H9 (cell line): ENCODE measurements at regions not wholly inside any gene's neighbourhood (a gene's known extent, or its start where the extent isn't known, plus 50 kb on each side); places are given as distances from the start of the nearest gene placed in this dataset.

Experiments
- DNase-seq: peaks from one replicate; pipeline ENCODE4 v3.0.0-alpha.2; 2017
- H2AFZ ChIP-seq: one replicate; pipeline ENCODE4 v1.6.1; 2013; ENCODE audit warnings: mild to moderate bottlenecking, low read length, control low read depth, moderate library complexity
- H2AK5ac ChIP-seq: 2 replicates; pipeline ENCODE4 v1.6.1; 2013; ENCODE audit warnings: low read length, control low read depth, mixed read lengths; ENCODE audit not compliant: insufficient read length
- H2BK120ac ChIP-seq: one replicate; pipeline ENCODE4 v1.6.1; 2013; ENCODE audit warnings: low read depth, mild to moderate bottlenecking, low read length, control low read depth, inconsistent platforms; ENCODE audit not compliant: poor library complexity, severe bottlenecking
- H2BK12ac ChIP-seq: 2 replicates; pipeline ENCODE4 v1.6.1; 2013; ENCODE audit warnings: low read length, control low read depth, mixed read lengths, low read depth; ENCODE audit not compliant: insufficient read length
- H2BK15ac ChIP-seq: 2 replicates; pipeline ENCODE4 v1.6.1; 2013; ENCODE audit warnings: low read depth, low read length, control low read depth
- H2BK20ac ChIP-seq: one replicate; pipeline ENCODE4 v1.6.1; 2013; ENCODE audit warnings: low read depth, mild to moderate bottlenecking, low read length, control low read depth, inconsistent platforms; ENCODE audit not compliant: poor library complexity, severe bottlenecking
- H2BK5ac ChIP-seq: 2 replicates; pipeline ENCODE4 v1.6.1; 2013; ENCODE audit warnings: low read length, control low read depth, mixed read lengths; ENCODE audit not compliant: insufficient read length
- H3K14ac ChIP-seq: 2 replicates; pipeline ENCODE4 v1.6.1; 2013; ENCODE audit warnings: low read length, control low read depth; ENCODE audit not compliant: insufficient read depth
- H3K18ac ChIP-seq: 2 replicates; pipeline ENCODE4 v1.6.1; 2013; ENCODE audit warnings: low read depth, mild to moderate bottlenecking, mixed read lengths, low read length, control low read depth; ENCODE audit not compliant: insufficient read length
- H3K23ac ChIP-seq: 2 replicates; pipeline ENCODE4 v1.6.1; 2013; ENCODE audit warnings: low read length, control low read depth, mixed read lengths, low read depth; ENCODE audit not compliant: insufficient read length
- H3K23me2 ChIP-seq: 2 replicates; pipeline ENCODE4 v1.6.1; 2013; ENCODE audit warnings: low read depth, mild to moderate bottlenecking, mixed read lengths, low read length, control low read depth; ENCODE audit not compliant: insufficient read length, poor library complexity, severe bottlenecking
- H3K27ac ChIP-seq: 2 replicates; pipeline ENCODE4 v1.5.1; 2013; ENCODE audit warnings: low read length, control low read depth, mixed read lengths, low read depth; ENCODE audit not compliant: insufficient read length
- H3K27me3 ChIP-seq: 2 replicates; pipeline ENCODE4 v1.6.1; 2013; ENCODE audit warnings: low read length, control low read depth, inconsistent platforms; ENCODE audit not compliant: insufficient read depth
- H3K4ac ChIP-seq: 2 replicates; pipeline ENCODE4 v1.6.1; 2013; ENCODE audit warnings: low read depth, mild to moderate bottlenecking, control low read depth, inconsistent platforms, low read length, moderate library complexity
- H3K4me1 ChIP-seq: 2 replicates; pipeline ENCODE4 v1.6.1; 2013; ENCODE audit warnings: low read length, control low read depth, inconsistent platforms; ENCODE audit not compliant: insufficient read depth
- H3K4me2 ChIP-seq: 2 replicates; pipeline ENCODE4 v1.6.1; 2013; ENCODE audit warnings: low read length, control low read depth, mixed read lengths; ENCODE audit not compliant: insufficient read length, insufficient read depth
- H3K56ac ChIP-seq: 2 replicates; pipeline ENCODE4 v1.6.1; 2013; ENCODE audit warnings: low read depth, mild to moderate bottlenecking, mixed read lengths, low read length, control low read depth; ENCODE audit not compliant: insufficient read length
- H3K79me1 ChIP-seq: 2 replicates; pipeline ENCODE4 v1.6.1; 2013; ENCODE audit warnings: low read depth, mild to moderate bottlenecking, moderate library complexity, low read length, control low read depth, inconsistent platforms; ENCODE audit not compliant: insufficient read depth, poor library complexity, severe bottlenecking
- H3K79me2 ChIP-seq: 2 replicates; pipeline ENCODE4 v1.6.1; 2013; ENCODE audit warnings: low read length, control low read depth, inconsistent platforms; ENCODE audit not compliant: insufficient read depth
- H3K9ac ChIP-seq: 2 replicates; pipeline ENCODE4 v1.6.1; 2013; ENCODE audit warnings: low read length, control low read depth, mixed read lengths; ENCODE audit not compliant: insufficient read length; ENCODE audit errors: extremely low read depth
- H3K9me3 ChIP-seq: one replicate; pipeline ENCODE4 v1.6.1; 2013; ENCODE audit warnings: low read depth, low read length, inconsistent platforms; ENCODE audit not compliant: control insufficient read depth
- H3T11ph ChIP-seq: one replicate; pipeline ENCODE4 v1.6.1; 2013; ENCODE audit warnings: mild to moderate bottlenecking, low read length, control low read depth, inconsistent platforms
- H4K20me1 ChIP-seq: one replicate; pipeline ENCODE4 v1.6.1; 2013; ENCODE audit not compliant: control insufficient read depth, insufficient read length, insufficient read depth
- H4K5ac ChIP-seq: 2 replicates; pipeline ENCODE4 v1.6.1; 2013; ENCODE audit warnings: low read depth, mild to moderate bottlenecking, mixed read lengths, low read length, control low read depth; ENCODE audit not compliant: insufficient read length
- H4K8ac ChIP-seq: replicated peaks from 2 replicates; pipeline ENCODE4 v1.6.1; 2013; ENCODE audit warnings: low read length, control low read depth, mixed read lengths, low read depth; ENCODE audit not compliant: insufficient read length
- H4K91ac ChIP-seq: 2 replicates; pipeline ENCODE4 v1.6.1; 2013; ENCODE audit warnings: low read depth, mild to moderate bottlenecking, moderate library complexity, mixed read lengths, low read length, control low read depth; ENCODE audit not compliant: insufficient read length
- H3K27ac Mint-ChIP-seq, 3 experiments: 2 replicates in 2 of 3; 3 replicates in 1 of 3; pipeline ENCODE4 v1.8.0; 2020 to 2021; ENCODE audit warnings: mixed read lengths in 3 of 3, mild to moderate bottlenecking in 1 of 3, moderate library complexity in 1 of 3
- H3K27me3 Mint-ChIP-seq: 2 replicates; pipeline ENCODE4 v1.8.0; 2021; ENCODE audit warnings: low read depth, mild to moderate bottlenecking, moderate library complexity, mixed read lengths
- H3K36me3 Mint-ChIP-seq, 3 experiments: 2 replicates in 2 of 3; 3 replicates in 1 of 3; pipeline ENCODE4 v1.8.0; 2020 to 2021; ENCODE audit warnings: low read depth in 3 of 3, mixed read lengths in 3 of 3; ENCODE audit not compliant: insufficient read depth in 1 of 3
- H3K4me1 Mint-ChIP-seq, 2 experiments: 2 replicates each; pipeline ENCODE4 v1.8.0; 2020; ENCODE audit warnings: mixed read lengths in 2 of 2
- H3K4me3 Mint-ChIP-seq, 2 experiments: 2 replicates in 1 of 2; 3 replicates in 1 of 2; pipeline ENCODE4 v1.8.0; 2020 to 2021; ENCODE audit warnings: mild to moderate bottlenecking in 2 of 2, mixed read lengths in 2 of 2, moderate library complexity in 1 of 2
- H3K9me3 Mint-ChIP-seq, 2 experiments: 2 replicates in 1 of 2; 3 replicates in 1 of 2; pipeline ENCODE4 v1.8.0; 2020; ENCODE audit warnings: mild to moderate bottlenecking in 2 of 2, mixed read lengths in 2 of 2, moderate library complexity in 1 of 2
- WGBS: extraction: QIAGEN DNeasy Blood & Tissue Kit; methylation state at CpG from one replicate; pipeline ENCODE4 v1.1.7; 2013; ENCODE audit warnings: missing lambda C conversion rate, low lambda C conversion rate, mixed read lengths; ENCODE audit not compliant: insufficient read length; ENCODE audit errors: extremely low coverage; 5-methylcytosine and 5-hydroxymethylcytosine counted together
- TF ChIP-seq, protein P1 (sequence below): fragments of 200-600 bp; sonication (generic); conservative IDR thresholded peaks from 3 replicates; pipeline ENCODE4 v1.8.0; 2021; ENCODE audit warnings: antibody characterized with exemption, mild to moderate bottlenecking

DNA sequence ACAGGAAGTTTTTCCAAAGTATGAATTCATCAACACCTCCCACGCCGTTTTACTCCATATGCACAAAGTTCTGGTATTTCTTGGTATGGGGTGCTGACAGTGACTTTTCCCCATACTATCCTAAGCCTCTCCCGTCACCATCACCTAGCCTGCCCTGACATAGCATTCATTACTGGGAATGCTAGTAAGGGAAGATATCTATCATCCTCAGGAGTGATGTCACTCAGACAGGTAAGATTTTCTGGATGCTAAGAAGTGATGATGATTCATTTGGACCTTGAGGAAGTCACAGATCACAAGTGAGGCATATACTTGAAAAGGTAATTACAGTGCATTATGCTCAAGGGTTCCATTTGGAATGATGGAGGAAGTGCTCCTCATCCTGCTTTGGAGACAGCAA lies 355.1 kb upstream of the STAC start:
- Histone ChIP-seq H3K23me2 (no peaks in the 10 kb centered on the region), H3K18ac (no peak overlapping the region), H2BK5ac (no peak overlapping the region), H2AK5ac (no peak overlapping the region), H2AFZ (no peak overlapping the region), H2BK120ac (no peak overlapping the region), H3K4ac (no peak overlapping the region), H3K4me1 (no peaks in the 10 kb centered on the region), H4K5ac (no peak overlapping the region), H3K9ac (no peak overlapping the region), H4K8ac (no peak overlapping the region), H3K23ac (no peak overlapping the region), H2BK15ac (no peak overlapping the region), H4K91ac (no peak overlapping the region), H3K9me3 (no peaks in the 10 kb centered on the region), H3K79me1 (no peaks in the 10 kb centered on the region), H3K14ac (no peak overlapping the region), H3K27ac (no peak overlapping the region), H2BK12ac (no peak overlapping the region), H3K27me3 (no peaks in the 10 kb centered on the region), H3T11ph (no peak overlapping the region), H3K79me2 (no peaks in the 10 kb centered on the region), H3K4me2 (no peak overlapping the region), H4K20me1 (no peaks in the 10 kb centered on the region), H3K56ac (no peak overlapping the region), H2BK20ac (no peak overlapping the region)
- WGBS: no CpG with 5 or more reads among the region's 3 CpGs
- no peaks in the 10 kb centered on the region; the same call in 1 of the 2 replicates for H3K27me3 Mint-ChIP-seq
- no peaks in the 10 kb centered on the region for H3K4me1 Mint-ChIP-seq
- DNase-seq: no peak
- TF ChIP-seq, protein P1, sequence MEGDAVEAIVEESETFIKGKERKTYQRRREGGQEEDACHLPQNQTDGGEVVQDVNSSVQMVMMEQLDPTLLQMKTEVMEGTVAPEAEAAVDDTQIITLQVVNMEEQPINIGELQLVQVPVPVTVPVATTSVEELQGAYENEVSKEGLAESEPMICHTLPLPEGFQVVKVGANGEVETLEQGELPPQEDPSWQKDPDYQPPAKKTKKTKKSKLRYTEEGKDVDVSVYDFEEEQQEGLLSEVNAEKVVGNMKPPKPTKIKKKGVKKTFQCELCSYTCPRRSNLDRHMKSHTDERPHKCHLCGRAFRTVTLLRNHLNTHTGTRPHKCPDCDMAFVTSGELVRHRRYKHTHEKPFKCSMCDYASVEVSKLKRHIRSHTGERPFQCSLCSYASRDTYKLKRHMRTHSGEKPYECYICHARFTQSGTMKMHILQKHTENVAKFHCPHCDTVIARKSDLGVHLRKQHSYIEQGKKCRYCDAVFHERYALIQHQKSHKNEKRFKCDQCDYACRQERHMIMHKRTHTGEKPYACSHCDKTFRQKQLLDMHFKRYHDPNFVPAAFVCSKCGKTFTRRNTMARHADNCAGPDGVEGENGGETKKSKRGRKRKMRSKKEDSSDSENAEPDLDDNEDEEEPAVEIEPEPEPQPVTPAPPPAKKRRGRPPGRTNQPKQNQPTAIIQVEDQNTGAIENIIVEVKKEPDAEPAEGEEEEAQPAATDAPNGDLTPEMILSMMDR: no peak
- no peak overlapping the region for H3K27ac Mint-ChIP-seq
- H3K4me3 Mint-ChIP-seq: no peak overlapping the region
- H3K9me3 Mint-ChIP-seq: no peaks in the 10 kb centered on the region
- no peaks in the 10 kb centered on the region for H3K36me3 Mint-ChIP-seq
